Glutamatergic neuron (in vitro differentiated cells): ENCODE measurements at regions not wholly inside any gene's neighbourhood (a gene's known extent, or its start where the extent isn't known, plus 50 kb on each side); places are given as distances from the start of the nearest gene placed in this dataset.
"Not testable (repeated sequence)": the region's sequence is repeated elsewhere in the genome, so short reads cannot be mapped to it uniquely, and the experiment has no call there.

Experiments used
- DNase-seq: peaks from one replicate; pipeline ENCODE4 v3.0.0; 2022
- H3K27ac Mint-ChIP-seq: one replicate; pipeline ENCODE4 v1.8.0; 2020; ENCODE audit warnings: mild to moderate bottlenecking, mixed read lengths, inconsistent platforms; ENCODE audit not compliant: unreplicated experiment
- H3K27me3 Mint-ChIP-seq: one replicate; pipeline ENCODE4 v1.8.0; 2020; ENCODE audit warnings: mild to moderate bottlenecking, moderate library complexity, mixed read lengths, inconsistent platforms; ENCODE audit not compliant: unreplicated experiment
- H3K36me3 Mint-ChIP-seq: one replicate; pipeline ENCODE4 v1.8.0; 2020; ENCODE audit warnings: mild to moderate bottlenecking, mixed read lengths, inconsistent platforms; ENCODE audit not compliant: unreplicated experiment
- H3K4me1 Mint-ChIP-seq: one replicate; pipeline ENCODE4 v1.8.0; 2020; ENCODE audit warnings: mild to moderate bottlenecking, low read depth, mixed read lengths, inconsistent platforms; ENCODE audit not compliant: unreplicated experiment
- H3K4me3 Mint-ChIP-seq: one replicate; pipeline ENCODE4 v1.8.0; 2020; ENCODE audit warnings: mild to moderate bottlenecking, mixed read lengths, inconsistent platforms; ENCODE audit not compliant: unreplicated experiment
- H3K9me3 Mint-ChIP-seq: one replicate; pipeline ENCODE4 v1.8.0; 2020; ENCODE audit warnings: mild to moderate bottlenecking, moderate library complexity, mixed read lengths, inconsistent platforms; ENCODE audit not compliant: unreplicated experiment
- TF ChIP-seq, protein P1 (sequence below): fragments of 200-600 bp; sonication (generic); IDR thresholded peaks from one replicate; pipeline ENCODE4 v1.5.0; 2021; ENCODE audit not compliant: partially characterized antibody, unreplicated experiment

DNA sequence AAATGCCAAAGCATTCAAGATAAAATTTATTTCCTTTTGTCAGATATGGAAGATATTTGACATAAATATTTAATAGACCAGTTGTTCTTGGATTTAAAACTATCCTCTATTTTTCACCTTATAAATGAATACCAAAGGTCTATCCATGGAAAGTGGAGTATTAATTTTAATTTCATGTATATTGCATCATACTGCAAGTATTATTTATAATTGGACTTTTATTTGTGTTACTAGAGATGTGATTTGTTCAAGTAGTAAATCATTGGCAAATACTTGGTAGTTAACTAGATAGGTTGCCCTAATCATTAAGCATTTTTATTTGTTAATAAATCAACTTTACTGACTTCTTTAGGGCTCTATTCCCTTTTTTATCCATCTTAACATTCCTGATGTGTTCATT is 98.1 kb downstream of the CDC14C start:
- DNase-seq: no peak
- H3K27ac Mint-ChIP-seq: no peak overlapping the region
- no peaks in the 10 kb centered on the region for H3K9me3 Mint-ChIP-seq
- H3K4me3 Mint-ChIP-seq: no peak overlapping the region
- H3K4me1 Mint-ChIP-seq: no peaks in the 10 kb centered on the region
- no peaks in the 10 kb centered on the region for H3K36me3 Mint-ChIP-seq
- no peaks in the 10 kb centered on the region for H3K27me3 Mint-ChIP-seq
- TF ChIP-seq, protein P1, sequence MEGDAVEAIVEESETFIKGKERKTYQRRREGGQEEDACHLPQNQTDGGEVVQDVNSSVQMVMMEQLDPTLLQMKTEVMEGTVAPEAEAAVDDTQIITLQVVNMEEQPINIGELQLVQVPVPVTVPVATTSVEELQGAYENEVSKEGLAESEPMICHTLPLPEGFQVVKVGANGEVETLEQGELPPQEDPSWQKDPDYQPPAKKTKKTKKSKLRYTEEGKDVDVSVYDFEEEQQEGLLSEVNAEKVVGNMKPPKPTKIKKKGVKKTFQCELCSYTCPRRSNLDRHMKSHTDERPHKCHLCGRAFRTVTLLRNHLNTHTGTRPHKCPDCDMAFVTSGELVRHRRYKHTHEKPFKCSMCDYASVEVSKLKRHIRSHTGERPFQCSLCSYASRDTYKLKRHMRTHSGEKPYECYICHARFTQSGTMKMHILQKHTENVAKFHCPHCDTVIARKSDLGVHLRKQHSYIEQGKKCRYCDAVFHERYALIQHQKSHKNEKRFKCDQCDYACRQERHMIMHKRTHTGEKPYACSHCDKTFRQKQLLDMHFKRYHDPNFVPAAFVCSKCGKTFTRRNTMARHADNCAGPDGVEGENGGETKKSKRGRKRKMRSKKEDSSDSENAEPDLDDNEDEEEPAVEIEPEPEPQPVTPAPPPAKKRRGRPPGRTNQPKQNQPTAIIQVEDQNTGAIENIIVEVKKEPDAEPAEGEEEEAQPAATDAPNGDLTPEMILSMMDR: no peak

DNA sequence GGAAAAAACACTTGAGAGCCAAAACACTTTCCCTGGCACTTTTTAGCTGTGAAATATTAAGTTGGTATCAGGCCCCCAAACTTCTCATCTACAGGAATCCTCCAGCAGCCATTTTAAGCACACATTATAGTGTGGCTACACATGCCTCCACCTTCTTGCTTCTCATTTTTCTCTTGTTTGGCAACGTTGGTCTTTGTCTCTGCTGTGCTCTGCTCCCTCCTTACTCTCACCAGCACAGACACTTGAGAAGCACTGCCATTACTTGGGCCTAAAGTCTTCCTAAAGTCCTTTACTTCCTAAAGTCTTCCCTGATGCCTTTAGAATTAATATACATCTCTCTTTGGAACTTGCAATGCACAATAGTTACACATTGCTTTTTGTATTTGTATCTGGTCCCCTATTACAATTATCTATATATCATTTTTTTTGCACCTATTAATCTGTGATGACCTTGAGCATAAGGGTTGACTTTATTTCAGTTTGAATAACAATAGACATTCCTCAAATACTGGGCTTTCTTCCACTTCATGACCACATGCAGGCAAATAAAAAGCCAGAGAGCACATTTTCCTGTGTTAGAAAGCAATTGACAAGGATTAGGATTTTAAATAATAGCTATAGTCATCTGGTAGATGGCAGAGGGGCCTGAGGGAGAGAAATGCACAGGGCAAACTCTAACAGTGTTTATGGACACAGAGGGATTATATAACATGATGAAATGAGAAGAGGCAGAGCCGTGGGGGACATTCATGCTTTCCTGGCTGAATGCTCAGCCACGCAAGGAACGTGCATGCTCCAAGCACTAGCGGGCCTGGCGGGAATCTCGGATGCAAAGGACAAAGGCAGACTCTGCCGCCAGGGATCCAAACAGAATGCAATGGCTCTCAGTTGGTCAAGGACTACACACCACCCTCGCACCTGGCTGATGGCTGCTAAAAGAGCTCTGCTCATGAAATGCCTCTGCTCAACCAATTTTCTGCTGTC is 99.3 kb downstream of the CDC14C start:
- DNase-seq: no peak
- H3K9me3 Mint-ChIP-seq: no peaks in the 10 kb centered on the region

DNA sequence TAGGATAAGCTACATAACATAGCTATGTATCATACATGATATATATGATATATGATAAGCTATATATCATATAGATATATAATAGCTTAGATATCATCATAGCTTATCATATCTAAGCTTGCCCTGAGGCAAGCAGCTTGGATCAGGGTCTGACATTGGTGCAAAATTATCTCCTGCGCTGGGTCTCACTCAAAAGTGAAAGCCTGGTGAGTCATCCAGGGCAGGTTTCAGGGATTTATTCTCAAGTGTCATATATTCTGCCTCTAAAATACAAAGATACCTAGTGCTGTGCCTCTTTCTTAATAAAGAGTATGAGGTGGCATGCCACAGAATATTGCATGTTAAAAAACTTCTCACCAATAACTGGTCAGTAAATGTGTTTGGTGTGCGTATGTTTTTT is 105.9 kb downstream of the CDC14C start:
- H3K27me3 Mint-ChIP-seq: no peaks in the 10 kb centered on the region
- TF ChIP-seq, protein P1: no peak
- no peaks in the 10 kb centered on the region for H3K9me3 Mint-ChIP-seq
- no peak overlapping the region for H3K27ac Mint-ChIP-seq
- no peak overlapping the region for H3K4me3 Mint-ChIP-seq
- H3K4me1 Mint-ChIP-seq: no peaks in the 10 kb centered on the region
- no peak for DNase-seq
- H3K36me3 Mint-ChIP-seq: no peaks in the 10 kb centered on the region

More for the DNA sequence above, 99.3 kb downstream of the CDC14C start:
- Mint-ChIP-seq H3K27me3 (no peaks in the 10 kb centered on the region), H3K4me3 (no peak overlapping the region), H3K36me3 (no peaks in the 10 kb centered on the region), H3K27ac (no peak overlapping the region), H3K4me1 (no peaks in the 10 kb centered on the region)
- TF ChIP-seq, protein P1: no peak

DNA sequence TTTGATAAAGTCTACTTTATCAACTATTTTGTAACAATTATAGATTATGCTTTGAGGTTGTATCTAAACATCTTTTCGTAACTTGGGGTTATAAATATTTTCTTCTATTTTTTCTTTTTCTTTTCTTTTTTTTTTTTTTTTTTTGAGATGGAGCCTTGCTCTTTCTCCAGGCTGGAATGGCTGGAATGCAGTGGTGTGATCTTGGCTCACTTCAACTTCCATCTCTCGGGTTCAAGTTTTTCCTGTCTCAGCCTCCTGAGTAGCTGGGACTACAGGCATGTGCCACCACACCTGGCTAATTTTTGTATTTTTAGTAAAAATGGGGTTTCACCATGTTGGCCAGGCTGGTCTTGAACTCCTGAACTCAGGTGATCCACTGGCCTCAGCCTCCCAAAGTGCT is 108.8 kb downstream of the CDC14C start:
- H3K9me3 Mint-ChIP-seq, H3K4me1 Mint-ChIP-seq, H3K36me3 Mint-ChIP-seq, H3K27me3 Mint-ChIP-seq, H3K4me3 Mint-ChIP-seq, DNase-seq, H3K27ac Mint-ChIP-seq: not testable (repeated sequence)

DNA sequence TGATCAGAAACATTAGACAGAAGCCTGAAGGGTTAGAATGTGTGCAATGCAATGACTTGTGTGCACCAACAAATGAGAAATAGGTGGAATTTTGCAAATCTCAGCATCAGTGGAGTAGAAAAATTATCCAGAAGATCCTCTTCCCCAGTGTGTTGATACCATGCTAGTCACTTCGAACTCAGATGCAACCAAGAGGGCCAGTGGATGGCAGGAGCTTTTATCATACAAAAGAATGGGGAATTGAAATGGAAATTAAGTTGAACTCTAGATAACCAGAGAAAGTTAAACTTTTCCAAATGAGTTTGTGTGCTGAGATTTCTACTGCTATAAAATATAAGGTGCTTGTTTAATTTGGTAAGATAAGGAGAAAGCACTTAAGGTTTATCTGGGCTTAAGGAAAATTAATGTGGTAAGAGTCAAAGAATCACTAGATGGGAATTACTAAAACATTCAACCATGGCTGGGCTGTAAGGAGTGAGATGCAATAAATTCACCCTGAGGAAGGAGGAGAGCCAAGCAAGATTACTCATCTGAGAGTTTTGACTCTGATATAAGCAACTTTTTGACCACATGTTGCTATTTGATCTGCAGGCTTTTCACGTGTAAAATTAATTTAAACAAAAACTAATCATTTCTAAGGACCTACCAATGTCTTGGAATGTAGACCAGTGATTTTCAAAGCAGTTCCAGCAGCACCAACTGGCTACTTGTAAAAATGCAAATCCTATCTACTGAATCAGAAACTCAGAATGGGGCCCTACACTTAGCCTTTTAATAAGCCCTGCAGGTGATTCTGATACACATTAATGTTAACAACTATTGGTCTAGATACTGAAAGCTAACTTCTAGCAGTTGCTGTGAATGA is 113.2 kb downstream of the CDC14C start:
- Mint-ChIP-seq H3K4me1 (peaks cover 4% of the 10 kb centered on the region), H3K27ac (no peak overlapping the region), H3K4me3 (no peak overlapping the region), H3K36me3 (no peaks in the 10 kb centered on the region), H3K27me3 (no peaks in the 10 kb centered on the region), H3K9me3 (no peaks in the 10 kb centered on the region)
- DNase-seq: no peak
- TF ChIP-seq, protein P1: no peak
